HEK293 (cell line): ENCODE measurements at regions not wholly inside any gene's neighbourhood (a gene's known extent, or its start where the extent isn't known, plus 50 kb on each side); places are given as distances from the start of the nearest gene placed in this dataset.

ENCODE experiments used
- CTCF ChIP-seq: fragments of 450-650 bp; formaldehyde crosslinking; IDR thresholded peaks from 2 replicates; pipeline ENCODE4 v1.5.1; 2016; ENCODE audit warnings: missing biosample characterization, missing genetic modification characterization
- PBX3 ChIP-seq: sonication (generic); formaldehyde crosslinking; IDR thresholded peaks from 2 replicates; pipeline ENCODE4 v1.8.1; 2022; ENCODE audit warnings: mild to moderate bottlenecking, moderate library complexity, missing genetic modification reagents
- REST ChIP-seq: fragments of 450-650 bp; formaldehyde crosslinking; IDR thresholded peaks from 2 replicates; pipeline ENCODE4 v1.5.1; 2016; ENCODE audit warnings: missing biosample characterization, missing genetic modification characterization
- SP2 ChIP-seq: fragments of 450-650 bp; formaldehyde crosslinking; IDR thresholded peaks from 2 replicates; pipeline ENCODE4 v1.5.1; 2016; ENCODE audit warnings: missing biosample characterization, missing genetic modification characterization
- ZNF211 ChIP-seq: fragments of 450-650 bp; formaldehyde crosslinking; IDR thresholded peaks from 2 replicates; pipeline ENCODE4 v1.5.1; 2016; ENCODE audit warnings: low read depth, missing biosample characterization, missing genetic modification characterization
- ZNF280D ChIP-seq: fragments of 450-650 bp; formaldehyde crosslinking; IDR thresholded peaks from 2 replicates; pipeline ENCODE4 v1.5.1; 2016; ENCODE audit warnings: missing biosample characterization, missing genetic modification characterization
- ZNF629 ChIP-seq: fragments of 450-650 bp; formaldehyde crosslinking; IDR thresholded peaks from 2 replicates; pipeline ENCODE4 v1.5.1; 2017; ENCODE audit warnings: missing biosample characterization, missing genetic modification characterization

GRCh38 chr13:53907891-53908290, 879.3 kb downstream of the OLFM4 start:
- TF ChIP-seq CTCF (tag by site-specific recombination) = no peak
- TF ChIP-seq ZNF629 (tag by site-specific recombination) = no peak
- TF ChIP-seq ZNF211 (tag by site-specific recombination) = no peak
- no peak for TF ChIP-seq PBX3 (CRISPR knock-in tag)
- TF ChIP-seq REST (tag by site-specific recombination) = no peak
- TF ChIP-seq SP2 = no peak
- TF ChIP-seq ZNF280D (tag by site-specific recombination) = no peak
